ENCODE measurements at regions not wholly inside any gene's neighbourhood (a gene's known extent, or its start where the extent isn't known, plus 50 kb on each side); places are given as distances from the start of the nearest gene placed in this dataset.

DNA sequence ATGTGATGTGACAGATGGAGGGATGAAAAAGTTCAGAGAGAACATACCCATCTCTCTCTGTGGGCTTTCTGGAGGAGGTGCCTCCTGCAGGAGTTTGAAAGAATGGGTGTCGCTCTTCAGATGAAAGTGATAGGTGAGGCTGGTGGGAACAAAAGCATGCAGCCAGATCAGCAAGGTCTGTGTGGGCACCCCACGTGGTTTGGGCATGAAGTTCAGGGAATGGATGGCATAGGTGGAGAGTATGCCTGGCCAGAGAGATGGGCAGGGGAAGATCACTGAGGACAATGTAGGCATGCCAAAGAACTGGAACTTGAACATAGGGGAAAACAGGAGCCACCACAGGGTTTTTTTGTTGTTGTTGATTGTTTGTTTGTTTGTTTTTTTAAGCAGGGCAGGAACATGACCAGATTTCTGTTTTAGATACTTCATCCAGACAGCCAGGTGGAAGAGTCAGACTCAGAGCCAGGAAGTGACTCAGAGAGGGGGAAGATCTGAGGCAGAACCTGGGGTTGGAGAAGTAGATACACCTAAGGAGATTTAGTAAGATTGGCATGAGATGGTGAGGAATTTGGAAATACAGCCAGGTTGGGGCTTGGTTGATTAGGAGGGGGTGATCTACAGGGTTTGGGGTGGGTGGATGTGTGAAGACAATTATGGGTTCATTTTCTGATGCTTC lies 64.8 kb upstream of the CLSTN2 start:
- DNase-seq: no peak

DNA sequence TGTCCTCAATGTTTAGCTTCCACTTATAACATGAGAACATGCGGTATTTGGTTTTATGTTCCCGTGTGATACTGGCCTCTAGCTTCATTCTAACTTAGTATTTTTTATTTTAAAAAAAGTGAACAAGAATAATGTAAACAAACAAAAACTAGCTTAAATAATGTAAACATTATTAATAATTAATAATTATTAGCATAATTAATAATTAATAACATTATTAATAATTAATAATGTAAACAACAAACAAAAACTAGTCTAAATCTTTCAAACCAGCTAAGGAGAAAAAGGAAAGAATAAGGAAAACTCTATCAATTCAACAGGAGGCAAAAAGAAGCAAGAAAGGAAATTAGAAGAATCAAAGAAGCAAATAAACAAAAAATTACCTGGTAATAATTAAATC lies 66.2 kb upstream of the CLSTN2 start:
- DNase-seq: no peak

DNA sequence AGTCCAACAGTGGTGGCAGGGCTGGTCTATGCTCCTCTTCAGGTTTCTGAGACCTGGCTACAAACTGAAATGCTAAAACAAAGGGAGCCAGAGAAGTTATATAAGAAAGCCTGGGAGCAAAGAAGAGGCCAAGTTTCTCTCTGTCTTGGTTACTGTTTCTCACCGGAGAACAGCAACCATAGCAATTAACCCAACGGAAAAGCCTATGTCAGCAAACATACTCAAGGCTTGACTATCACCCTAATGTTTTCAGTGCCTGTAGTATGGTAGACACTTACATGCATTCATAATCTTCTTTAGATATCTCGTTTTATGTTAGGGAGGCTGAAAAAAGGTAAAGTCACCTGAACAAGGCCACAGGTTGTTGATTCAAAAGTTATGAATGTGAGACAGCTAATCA lies 86.3 kb upstream of the CLSTN2 start:
- DNase-seq: no peak

DNA sequence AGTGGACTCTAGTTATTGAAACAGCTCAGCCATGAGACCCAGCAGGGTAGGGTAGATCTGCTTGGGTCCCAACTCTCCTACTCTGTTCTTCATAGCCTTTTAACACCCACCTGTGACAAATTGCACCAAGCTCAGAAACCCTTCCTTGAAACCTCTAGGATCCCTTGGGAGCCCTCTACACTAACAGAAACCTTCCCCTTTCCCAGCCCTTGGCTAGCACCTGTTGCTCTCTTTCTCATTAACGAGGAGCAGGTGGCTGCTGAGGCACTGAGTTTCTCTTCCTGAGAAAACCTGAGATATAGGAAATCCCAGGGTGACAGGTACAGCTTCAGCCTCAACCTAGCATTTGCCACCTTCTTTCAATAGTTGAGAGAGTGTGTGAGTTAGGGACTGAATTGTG lies 88.3 kb upstream of the CLSTN2 start:
- DNase-seq: no peak

DNA sequence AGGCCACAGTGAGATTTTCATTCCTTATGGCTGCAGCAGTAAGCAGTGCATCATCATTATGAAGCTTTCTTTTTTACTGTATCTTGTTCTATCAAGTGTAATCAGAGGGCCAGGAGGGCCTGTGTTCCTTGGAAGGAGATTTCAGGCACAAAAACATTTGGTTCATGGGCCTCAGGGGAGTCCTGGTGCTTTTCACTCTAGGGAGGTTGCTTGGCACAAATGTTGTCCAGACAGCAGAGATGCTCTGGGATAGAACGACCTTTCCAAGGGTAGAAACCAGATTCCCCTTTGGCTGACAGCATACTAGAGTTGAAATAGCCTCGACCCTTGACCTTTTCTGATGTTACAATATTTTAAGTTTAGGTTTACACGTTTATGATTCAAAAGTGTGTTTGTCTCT lies 95.3 kb upstream of the CLSTN2 start:
- DNase-seq: no peak

DNA sequence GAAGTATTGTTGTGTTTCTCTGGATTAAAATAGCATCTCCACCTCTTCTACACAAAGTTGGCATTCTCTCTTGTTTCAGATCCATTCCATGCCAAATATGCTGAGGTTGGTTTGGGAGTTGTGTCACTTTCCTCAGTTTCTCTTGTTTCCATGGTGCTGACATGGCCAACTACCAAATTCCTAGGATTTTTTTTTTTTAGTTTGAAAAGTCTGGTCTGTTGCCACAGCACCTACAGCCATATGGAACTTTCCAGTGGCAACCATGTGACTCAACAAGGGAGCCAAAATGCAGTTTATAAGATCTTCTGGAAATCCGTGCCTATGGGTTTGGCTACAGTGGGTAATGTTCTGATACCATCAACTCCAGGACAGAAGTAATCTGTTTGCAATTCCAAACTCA lies 96.0 kb upstream of the CLSTN2 start:
- no peak for DNase-seq

DNA sequence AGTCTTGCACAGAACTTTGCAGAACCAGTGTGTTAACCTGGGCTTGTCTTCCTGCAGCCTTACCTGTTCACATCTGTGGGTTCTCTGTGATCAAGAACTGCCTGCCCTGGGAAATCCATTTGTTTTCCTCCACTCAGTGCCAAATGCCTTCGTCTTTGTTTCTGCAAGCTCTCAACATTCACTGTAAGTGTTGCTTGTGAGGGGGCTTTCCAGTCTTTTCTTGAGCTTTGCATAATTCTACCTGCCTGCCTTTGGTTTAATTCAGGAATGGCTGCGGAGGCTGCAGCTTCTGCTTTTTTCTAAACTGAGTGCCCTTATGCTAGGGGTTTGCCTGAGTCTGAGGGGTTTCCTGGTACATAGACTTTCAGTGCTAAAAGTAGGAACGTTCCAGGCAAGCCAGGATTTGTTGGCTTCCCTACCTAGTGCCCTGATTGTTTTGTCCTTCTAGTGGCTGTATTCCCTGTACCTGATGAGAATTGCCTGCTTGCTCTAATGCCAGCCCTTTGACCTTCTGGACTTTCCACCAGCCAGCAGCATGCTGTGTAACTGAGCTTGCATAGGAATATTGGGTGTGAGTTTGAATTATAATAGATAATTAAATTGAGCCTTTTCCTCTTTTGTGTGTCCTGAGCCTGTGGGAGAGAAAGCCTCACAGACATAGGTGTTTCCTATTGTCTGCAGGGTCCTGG lies 96.6 kb upstream of the CLSTN2 start:
- no peak for DNase-seq

DNA sequence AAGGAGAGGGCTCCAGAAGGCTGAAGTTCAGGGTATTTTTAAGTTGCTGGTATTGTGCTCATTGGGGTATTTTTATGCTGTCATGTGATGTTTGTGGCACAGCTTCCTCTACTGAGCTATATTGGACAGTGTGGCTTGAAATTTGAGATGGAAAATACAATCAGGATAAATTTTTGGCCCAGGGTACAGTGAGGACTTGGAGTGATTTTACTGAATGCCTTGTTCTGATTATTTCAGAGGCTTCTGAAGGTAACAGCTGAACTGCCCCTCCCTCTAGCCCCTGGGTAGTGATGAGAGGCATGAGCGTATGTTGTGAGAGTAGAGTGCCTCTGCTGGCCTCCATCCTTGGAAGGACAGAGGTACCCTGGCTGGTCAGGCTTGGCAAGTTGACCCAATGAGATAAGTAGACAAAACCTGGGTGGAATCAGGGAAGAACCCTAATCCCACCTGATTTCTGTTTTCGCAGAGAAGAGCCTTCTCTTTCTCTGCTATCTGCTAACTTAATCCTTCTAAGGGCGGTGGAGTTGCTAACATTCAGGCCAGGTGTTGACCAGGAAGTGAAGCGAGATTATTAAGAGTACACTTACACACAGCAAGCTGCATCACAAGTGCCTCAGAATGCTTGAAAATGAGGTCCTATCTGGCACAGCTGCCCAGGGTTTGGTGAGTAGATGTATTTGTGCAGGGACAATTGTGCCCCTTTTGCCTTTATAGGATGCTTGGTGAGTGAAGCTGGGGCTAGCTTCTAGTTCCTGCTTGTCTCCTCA lies 98.1 kb upstream of the CLSTN2 start:
- no peak for DNase-seq

DNA sequence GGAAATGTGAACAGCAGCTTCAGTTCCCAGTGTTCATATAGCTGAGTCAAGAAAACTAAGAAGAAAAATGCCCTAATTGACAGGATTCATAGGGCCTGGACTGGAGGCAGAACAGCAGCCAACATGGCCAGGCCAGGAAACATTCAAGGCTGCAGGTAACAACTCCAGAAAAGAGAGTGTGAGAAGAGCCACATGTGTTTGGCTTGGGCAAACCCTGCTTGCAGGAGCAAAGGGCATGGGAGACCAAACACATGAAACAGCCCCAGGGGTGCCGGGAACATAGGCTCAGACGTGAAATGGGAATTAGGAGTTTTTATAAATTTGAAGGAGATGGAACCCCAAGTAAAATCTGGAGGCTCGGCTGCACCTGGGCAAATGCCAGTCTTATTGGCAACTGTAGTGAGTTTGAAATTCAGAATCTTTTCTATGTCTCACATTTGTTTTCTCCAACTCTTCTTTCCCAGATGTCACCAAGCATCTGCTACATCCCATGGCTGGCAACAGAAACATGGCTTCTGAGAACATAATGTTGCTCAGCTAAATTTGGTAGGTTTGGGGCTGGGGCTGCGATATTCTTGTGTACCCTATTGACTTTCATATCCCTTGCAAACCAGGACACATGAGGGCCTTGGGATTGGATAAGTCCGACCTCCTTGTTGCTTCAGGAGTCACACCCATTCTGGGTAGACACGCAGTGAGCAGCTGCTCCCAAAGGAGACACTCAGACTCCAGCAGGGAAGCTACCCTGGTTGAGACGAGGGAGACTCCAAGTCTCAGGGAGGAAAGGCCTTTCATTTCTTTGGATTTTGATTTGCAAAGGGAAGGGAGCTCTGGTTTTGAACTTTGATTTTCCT lies 98.9 kb upstream of the CLSTN2 start:
- DNase-seq: no peak

DNA sequence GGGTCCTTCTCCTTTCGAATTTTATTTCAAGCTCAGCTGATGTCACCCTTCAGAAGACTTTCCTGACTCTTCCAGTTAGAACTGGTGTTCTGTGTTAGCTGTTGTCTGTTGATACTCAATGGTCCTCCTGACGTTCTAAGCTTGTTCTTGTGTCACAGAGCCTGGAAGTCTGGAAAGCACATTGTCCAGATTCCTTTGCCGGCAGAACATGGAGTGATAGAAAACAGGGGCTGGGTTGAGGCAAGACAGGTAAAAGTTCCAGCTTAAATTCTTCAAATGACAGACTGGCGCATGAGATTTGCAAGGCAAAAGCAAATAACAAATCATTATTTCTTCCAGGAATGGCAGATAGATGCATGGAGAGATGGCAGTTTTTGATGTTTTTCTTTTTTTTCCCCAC lies 102.0 kb upstream of the CLSTN2 start:
- DNase-seq: no peak

DNA sequence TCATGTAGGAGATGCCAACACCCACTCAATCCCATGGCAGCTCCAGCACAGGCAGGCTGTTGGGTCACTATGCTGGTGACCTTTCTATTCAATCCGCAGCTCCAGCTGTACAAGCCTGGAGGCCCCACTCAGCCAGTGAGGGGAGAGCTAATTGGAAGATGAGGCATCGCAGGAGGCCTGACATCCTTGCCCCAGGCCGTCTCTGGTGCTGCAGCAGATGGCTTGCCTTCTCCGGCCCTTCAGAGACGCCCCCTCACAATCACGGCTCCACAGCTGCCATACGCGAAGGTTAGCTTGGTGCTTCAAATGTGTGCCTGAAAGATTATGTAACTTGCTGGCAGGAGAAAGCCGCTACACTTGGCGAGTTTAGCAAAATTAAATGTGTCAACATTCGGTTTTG lies 104.2 kb upstream of the CLSTN2 start:
- DNase-seq: no peak

DNA sequence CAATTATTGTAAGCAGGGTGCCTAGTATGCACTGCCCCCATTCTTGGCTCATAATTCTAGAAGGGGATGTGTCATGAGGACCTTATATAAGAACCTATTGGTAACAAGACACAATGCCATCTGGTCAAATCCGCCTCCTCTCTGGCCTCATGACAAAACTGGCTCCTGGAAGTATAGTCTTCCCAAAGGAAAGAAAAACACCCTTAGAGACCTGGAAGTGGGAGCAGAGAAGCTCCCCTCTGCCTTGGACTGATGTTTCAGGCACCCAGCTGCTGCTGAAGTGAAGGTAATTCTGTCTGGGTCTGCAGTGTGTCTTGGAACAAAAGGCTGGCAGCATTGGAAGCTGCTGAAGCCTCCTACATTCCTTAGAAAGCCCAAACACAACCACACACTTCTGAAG lies 107.2 kb upstream of the CLSTN2 start:
- no peak for DNase-seq

DNA sequence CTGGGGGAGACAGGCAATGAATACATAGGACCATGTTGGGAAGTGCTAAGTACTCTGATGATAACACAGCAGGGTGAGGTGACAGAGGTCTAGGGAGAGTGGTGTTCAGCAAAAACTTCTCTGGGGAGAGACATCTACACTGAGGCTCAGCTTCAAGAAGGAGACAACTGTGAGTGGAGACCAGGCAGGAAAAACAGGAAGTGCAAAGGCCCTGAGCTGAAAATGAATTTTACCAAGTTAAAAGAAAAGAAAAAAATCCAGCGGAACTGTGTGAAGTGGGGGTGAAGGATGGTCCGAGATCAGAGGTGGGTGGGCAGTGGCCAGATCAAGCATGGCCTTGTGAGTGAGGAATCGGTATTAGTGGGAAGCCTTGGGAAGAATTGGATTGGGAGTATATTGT lies 110.1 kb upstream of the CLSTN2 start:
- DNase-seq: no peak

DNA sequence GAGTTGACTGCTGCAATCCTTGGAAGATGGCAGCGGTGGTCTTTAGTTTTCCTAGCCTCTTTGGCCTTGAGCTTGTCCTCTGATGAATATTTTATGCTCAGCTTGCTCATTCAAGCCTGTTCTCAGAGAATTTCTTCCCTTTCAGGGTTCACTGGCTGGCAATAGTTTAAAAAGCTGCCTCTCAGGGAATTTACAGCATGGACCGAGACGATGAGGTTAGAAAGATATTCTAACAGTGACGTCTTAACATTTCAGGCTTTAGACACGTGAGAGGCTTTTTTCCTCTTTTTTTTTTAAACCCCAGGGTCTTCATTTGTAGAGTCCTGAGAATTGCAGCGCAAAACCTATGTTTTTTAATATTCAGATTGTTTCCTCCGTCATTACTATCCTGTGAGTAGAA lies 120.3 kb upstream of the CLSTN2 start:
- DNase-seq: no peak

DNA sequence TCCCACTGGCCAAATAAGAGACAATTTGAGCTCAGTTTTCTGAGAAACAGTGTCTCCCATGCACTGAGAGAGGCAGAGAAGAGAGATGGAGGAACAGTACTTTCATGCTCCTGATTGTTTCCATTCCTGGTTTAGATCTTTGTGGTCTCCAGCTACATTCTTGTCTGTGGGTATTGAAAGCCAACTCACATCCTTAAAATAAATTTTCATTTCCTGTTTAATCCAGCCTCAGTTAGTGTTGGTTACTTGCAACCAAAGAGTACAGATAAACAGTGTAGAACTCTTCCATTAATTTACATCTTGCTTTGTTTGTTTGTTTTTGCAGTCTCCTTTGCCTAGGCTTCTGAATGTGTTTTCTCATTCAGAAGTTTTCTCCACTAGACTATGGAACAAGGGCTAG lies 123.7 kb upstream of the CLSTN2 start:
- DNase-seq: no peak

DNA sequence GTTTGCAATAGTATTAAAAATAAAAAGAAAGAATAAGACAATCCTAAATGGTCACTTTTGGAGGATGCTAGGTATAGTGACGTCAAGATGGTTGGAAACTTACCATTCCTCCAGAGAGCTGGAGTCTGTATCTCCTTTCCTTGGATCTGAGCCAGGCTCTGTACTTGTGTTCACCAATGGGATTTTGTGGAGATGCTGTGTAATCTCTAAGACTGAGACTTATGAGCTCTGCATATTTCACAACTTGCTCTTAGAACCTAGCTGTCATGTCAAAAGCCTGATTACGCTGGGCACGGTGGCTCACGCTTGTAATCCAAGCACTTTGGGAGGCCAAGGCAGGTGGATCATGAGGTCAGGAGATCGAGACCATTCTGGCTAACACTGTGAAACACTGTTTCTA lies 126.8 kb upstream of the CLSTN2 start:
- DNase-seq: no peak

DNA sequence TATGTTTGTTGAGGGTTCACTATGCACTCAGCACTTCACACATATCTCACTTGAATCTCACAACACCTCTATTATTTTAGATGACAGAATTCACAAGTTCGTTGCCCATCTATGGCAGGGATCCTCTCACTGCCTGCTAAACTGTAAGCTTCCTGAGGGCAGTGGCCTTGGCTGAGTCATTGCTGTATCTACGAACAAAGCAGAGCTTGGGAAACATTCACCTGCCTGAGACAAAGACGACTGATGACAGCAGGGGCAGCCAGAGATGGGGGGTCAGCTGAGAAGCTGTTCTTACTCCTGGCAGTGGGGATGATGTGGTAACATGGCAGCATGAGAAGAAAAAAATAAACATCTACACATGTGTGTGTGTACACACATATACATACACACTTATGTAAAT lies 125.5 kb upstream of the NMNAT3 start:
- DNase-seq: no peak

DNA sequence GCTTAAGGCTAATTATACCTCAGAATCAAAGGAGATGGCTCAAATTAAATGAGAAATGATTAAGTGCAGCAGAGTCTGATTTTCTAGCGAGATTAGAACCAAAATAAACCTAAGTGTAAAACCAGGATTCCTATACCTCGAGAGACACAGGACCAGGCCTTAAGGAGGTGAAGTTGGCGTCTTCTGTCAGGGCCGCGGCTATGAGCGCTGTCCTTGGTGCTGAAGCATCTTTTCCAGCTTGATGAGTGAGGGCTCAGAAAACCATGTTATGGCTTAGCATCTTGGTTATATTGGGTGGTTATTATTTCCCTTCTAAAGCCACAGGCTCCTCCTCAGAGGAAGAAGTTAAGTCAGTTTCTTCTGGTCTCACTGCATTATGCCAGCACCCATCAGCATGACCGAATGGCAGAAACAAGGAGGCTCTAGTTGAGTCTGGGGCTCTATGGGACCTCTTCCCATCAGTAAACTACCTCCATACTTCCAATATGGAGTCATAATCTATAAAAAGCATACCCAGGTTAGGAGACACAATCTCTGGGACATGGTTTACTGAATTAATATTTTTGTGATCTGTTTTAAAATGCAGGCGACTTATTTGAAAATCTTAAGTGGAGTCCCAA lies 120.1 kb upstream of the NMNAT3 start:
- peak; percentile 63 for DNase-seq

DNA sequence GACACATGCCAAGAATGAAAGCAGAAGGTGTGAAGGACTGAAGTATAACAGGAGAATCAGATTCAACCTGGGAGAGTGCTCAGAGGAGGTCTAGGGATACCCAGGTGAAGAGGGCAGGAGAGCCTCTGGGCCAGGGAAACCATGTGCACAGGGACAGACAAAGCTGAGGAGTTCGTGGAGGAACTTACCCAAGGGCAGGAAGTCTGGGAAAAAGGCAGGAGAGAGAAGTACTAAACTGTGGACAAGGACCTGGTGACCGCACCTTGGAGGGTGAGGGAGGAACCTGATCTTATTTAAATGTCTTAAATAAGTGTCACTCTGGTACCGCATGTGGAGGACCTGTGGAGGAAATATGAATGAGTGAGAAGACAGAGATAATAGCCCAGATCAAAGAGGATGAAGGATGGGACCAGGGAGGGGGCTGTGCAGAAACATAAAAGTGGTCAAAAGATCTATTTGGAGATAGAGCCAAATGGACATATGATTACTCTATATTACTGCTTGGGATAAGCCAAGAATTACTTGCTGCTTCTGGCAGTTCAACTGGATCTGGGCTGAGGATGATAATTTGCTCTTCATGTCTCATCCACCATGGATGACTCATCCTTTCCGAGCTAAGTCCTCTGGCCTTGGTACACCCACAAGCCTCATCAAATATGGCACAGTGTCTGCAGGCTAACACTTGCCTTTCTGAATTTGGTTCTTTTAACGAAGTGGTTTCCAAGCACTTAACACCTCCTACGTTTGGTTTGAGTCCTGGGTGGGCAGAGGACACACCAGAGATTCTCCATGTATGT lies 116.9 kb upstream of the NMNAT3 start:
- no peak for DNase-seq

DNA sequence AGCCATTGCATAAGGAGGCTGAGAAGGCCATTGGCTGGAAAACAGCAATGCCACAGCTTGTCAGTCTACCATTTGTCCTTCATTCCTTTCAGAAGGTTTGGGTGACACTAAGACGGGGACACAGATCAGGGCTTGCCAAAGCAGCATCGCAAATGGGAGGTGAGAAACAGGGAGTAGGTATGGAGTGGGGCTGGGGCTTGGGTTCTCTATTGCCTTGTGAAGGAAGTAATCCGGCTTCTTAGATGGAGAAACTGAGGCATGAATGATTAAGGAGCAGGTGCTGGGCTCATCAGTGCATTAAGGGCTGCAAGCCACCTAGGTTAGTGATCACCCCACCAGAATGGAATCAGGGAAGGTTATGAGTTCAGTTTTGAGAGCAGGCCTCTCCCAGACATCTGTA lies 115.6 kb upstream of the NMNAT3 start:
- no peak for DNase-seq

DNA sequence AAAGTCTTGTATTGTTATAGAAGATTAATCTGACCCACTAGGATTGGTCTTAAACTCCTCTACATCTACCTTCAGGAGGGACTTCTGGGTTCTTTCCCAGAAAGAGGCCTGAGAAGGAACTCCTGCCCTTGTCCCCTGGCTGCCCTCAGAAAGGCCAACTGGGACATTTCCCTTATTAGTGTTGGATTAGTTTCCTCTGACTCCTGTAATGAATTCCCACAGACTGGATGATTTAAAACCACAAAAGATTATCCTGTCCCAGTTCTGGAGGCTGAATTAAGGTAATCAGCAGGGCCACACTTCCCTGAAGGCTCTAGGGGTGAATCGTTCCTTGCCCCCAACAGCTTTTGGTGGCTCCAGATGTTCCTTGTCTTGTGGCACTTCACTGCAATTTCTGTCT lies 102.8 kb upstream of the NMNAT3 start:
- DNase-seq: no peak
